GM19452 (cell line): ENCODE measurements at regions not wholly inside any gene's neighbourhood (a gene's known extent, or its start where the extent isn't known, plus 50 kb on each side); places are given as distances from the start of the nearest gene placed in this dataset.

ENCODE experiments used
- ATAC-seq: cut with Tn5 transposase; IDR thresholded peaks from one replicate; pipeline ENCODE4 v1.9.1; 2021; ENCODE audit not compliant: unreplicated experiment

- no peak for ATAC-seq
Observed at GRCh38 chr1:244974550-244974949, 110.2 kb upstream of the HNRNPU start.

GRCh38 chr1:244974106-244974505 is 109.8 kb upstream of the HNRNPU start:
- no peak for ATAC-seq

- no peak for ATAC-seq
Observed at GRCh38 chr1:244971552-244972216, 107.3 kb upstream of the HNRNPU start.

- ATAC-seq, result peak; percentile 76
Observed at GRCh38 chr1:244970744-244971551, 106.6 kb upstream of the HNRNPU start.

- ATAC-seq, result peak; percentile 64
Observed at GRCh38 chr1:244970236-244970743, 105.9 kb upstream of the HNRNPU start.

GRCh38 chr1:244969355-244970235 is 105.3 kb upstream of the HNRNPU start:
- ATAC-seq, result peak; percentile 25

- ATAC-seq, result no peak
Observed at GRCh38 chr1:244968881-244969280, 104.5 kb upstream of the HNRNPU start.

GRCh38 chr1:244968471-244968871 is 104.1 kb upstream of the HNRNPU start:
- no peak for ATAC-seq

- ATAC-seq, result no peak
Observed at GRCh38 chr1:244967159-244967558, 102.8 kb upstream of the HNRNPU start.

- ATAC-seq, result no peak
Observed at GRCh38 chr1:244965185-244966030, 101.1 kb upstream of the HNRNPU start.

GRCh38 chr1:244964112-244964971 is 100.0 kb upstream of the HNRNPU start:
- ATAC-seq, result no peak

- no peak for ATAC-seq
Observed at GRCh38 chr1:244963231-244963826, 99.0 kb upstream of the HNRNPU start.

GRCh38 chr1:244962130-244962529 is 97.8 kb upstream of the HNRNPU start:
- no peak for ATAC-seq

GRCh38 chr1:244960904-244961303 is 96.6 kb upstream of the HNRNPU start:
- ATAC-seq, result no peak

GRCh38 chr1:244958593-244958992 is 94.2 kb upstream of the HNRNPU start:
- ATAC-seq, result no peak

GRCh38 chr1:244957525-244957924 is 93.2 kb upstream of the HNRNPU start:
- ATAC-seq, result no peak

- no peak for ATAC-seq
Observed at GRCh38 chr1:244957122-244957521, 92.8 kb upstream of the HNRNPU start.

GRCh38 chr1:244955661-244956060 is 91.3 kb upstream of the HNRNPU start:
- ATAC-seq, result no peak

- no peak for ATAC-seq
Observed at GRCh38 chr1:244954359-244954758, 90.0 kb upstream of the HNRNPU start.
